Mucosa of descending colon (tissue), 3 donors: ENCODE measurements at regions not wholly inside any gene's neighbourhood (a gene's known extent, or its start where the extent isn't known, plus 50 kb on each side); places are given as distances from the start of the nearest gene placed in this dataset.

ENCODE experiments used
- ATAC-seq: fragments of 200-7000 bp; cut with Tn5 transposase; one replicate; pipeline ENCODE4 v1.9.1; 2020; ENCODE audit warnings: mild to moderate bottlenecking, moderate library complexity
- DNase-seq, 3 donors: peaks; one replicate each; pipeline ENCODE4 v3.0.0-alpha.2; 2020
- H3K36me3 ChIP-seq: fragments of 200-600 bp; one replicate; pipeline ENCODE4 v1.8.0; 2021; ENCODE audit warnings: low read depth, mild to moderate bottlenecking
- H3K4me1 ChIP-seq: fragments of 200-600 bp; one replicate; pipeline ENCODE4 v1.8.0; 2021; ENCODE audit warnings: low read depth, mild to moderate bottlenecking
- H3K4me3 ChIP-seq: fragments of 200-600 bp; one replicate; pipeline ENCODE4 v1.8.0; 2021; ENCODE audit warnings: mild to moderate bottlenecking
- H3K9me3 ChIP-seq: fragments of 200-600 bp; one replicate; pipeline ENCODE4 v1.8.0; 2021; ENCODE audit warnings: mild to moderate bottlenecking
- intact Hi-C, 2 donors: fragments of 100-400 bp; cut with DNase I in 1 of 2; cut with micrococcal nuclease in 1 of 2; formaldehyde crosslinking; loops; one replicate each; pipeline versions ENCODE4 v1.11.0 to v1.11.1; 2022; cut with DNase I, micrococcal nuclease
- TF ChIP-seq, protein P1 (sequence below): fragments of 200-600 bp; IDR thresholded peaks from one replicate; pipeline ENCODE4 v1.8.0; 2022; ENCODE audit warnings: antibody characterized with exemption, mild to moderate bottlenecking
- donor health status: DM: no; HTN: no; CAD: no; lungs with moderate emphysema.
- donor health status: DM: no; HTN: no; CAD: no.
- donor health status: DM: no; HTN: yes; CAD: no.

DNA sequence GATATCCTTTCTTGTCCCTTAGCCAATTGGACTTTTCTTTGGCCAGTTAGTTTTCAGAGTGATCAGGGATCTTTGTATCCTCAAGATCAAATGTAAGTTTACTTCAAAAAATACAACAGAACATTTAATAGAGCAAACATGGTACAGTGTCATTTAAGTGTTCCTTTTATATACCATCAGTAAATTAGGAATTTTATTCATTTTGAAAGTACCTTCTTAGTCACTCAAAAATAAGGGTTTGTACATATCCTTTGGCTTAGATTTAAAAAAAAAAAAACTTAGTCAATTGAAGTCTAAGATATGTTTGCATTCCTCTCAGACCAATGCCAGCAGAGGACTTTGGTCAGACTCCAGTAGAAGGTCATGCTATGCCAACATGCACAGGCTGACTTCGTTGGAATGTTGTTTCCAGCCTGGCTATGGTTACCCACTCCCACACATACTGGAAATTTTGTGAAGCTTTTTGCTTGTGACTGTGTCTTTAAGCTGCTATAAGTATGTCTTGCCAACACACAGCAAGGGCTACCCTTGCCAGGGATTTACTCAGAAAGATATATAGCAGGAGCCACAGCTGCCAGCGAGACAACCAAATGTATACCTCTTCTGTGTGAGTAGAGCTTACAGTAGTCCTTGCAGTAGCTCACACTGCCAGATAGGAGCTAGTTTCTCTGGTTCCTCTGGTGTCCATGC lies 81.5 kb upstream of the LRIF1 start:
- DNase-seq (no peak), ATAC-seq (no peak)
- Histone ChIP-seq H3K4me3 (no peak overlapping the region), H3K36me3 (no peaks in the 10 kb centered on the region), H3K4me1 (no peaks in the 10 kb centered on the region), H3K9me3 (no peaks in the 10 kb centered on the region)
- intact Hi-C loops: no loop called here
- TF ChIP-seq, protein P1, sequence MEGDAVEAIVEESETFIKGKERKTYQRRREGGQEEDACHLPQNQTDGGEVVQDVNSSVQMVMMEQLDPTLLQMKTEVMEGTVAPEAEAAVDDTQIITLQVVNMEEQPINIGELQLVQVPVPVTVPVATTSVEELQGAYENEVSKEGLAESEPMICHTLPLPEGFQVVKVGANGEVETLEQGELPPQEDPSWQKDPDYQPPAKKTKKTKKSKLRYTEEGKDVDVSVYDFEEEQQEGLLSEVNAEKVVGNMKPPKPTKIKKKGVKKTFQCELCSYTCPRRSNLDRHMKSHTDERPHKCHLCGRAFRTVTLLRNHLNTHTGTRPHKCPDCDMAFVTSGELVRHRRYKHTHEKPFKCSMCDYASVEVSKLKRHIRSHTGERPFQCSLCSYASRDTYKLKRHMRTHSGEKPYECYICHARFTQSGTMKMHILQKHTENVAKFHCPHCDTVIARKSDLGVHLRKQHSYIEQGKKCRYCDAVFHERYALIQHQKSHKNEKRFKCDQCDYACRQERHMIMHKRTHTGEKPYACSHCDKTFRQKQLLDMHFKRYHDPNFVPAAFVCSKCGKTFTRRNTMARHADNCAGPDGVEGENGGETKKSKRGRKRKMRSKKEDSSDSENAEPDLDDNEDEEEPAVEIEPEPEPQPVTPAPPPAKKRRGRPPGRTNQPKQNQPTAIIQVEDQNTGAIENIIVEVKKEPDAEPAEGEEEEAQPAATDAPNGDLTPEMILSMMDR: no peak

DNA sequence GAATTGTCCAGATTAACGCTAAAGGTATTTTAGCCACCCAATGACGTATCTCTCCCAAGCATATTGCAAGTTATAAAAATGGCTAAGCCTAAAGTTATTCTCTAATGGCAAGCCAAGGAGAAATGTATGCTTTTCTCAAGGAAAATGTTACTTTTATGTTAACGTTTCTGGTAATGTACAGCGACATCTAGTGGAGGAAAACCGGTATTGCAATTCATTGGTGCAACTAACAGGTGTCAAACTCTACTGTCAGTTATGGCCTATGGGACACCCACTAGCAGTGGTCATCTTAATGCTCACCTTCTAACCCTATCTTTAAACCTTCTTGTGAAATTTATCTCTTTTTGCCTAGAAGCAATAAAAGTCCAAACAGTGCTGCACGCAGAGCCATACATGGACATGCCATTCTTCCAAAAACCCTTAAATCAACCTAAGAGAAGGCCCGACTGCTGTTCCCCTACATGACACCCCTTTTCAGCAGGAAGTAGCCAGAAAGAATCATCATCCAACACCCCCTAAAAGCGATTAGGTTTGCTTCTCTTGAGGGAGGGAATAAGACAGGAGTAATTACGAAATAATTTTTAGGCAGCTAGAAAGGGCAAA lies 68.7 kb upstream of the LRIF1 start:
- intact Hi-C loops: no loop called here
- DNase-seq (peak in 1 of 3 donors; percentile 66), ATAC-seq (peak; percentile 54)
- Histone ChIP-seq H3K9me3 (no peaks in the 10 kb centered on the region), H3K36me3 (no peaks in the 10 kb centered on the region), H3K4me3 (no peak overlapping the region), H3K4me1 (no peaks in the 10 kb centered on the region)
- TF ChIP-seq, protein P1: peak; percentile 73

DNA sequence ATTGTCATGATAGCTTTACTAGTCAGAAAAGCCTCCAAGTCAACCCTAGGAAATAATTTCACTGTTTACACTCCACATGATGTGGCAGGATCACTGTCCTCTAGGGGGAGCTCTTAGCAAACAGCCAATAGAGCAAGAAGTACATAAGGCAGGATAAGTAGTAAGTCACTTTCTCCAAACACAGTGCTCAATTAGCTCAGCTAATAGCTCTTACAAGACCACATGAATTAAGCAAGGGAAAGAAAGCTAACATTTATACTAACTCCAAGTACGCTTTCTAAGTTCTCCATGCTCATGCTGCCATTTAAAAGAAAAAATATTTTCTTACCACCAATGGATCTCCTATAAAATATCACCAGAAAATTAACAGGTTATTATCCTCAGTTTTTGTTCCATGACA lies 66.9 kb upstream of the LRIF1 start:
- Histone ChIP-seq H3K4me1 (no peaks in the 10 kb centered on the region), H3K36me3 (no peaks in the 10 kb centered on the region), H3K4me3 (no peak overlapping the region), H3K9me3 (no peaks in the 10 kb centered on the region)
- intact Hi-C loops: no loop called here
- DNase-seq: peak in 1 of 3 donors; percentile 81
- TF ChIP-seq, protein P1: peak; percentile 72
- ATAC-seq: peak; percentile 63

DNA sequence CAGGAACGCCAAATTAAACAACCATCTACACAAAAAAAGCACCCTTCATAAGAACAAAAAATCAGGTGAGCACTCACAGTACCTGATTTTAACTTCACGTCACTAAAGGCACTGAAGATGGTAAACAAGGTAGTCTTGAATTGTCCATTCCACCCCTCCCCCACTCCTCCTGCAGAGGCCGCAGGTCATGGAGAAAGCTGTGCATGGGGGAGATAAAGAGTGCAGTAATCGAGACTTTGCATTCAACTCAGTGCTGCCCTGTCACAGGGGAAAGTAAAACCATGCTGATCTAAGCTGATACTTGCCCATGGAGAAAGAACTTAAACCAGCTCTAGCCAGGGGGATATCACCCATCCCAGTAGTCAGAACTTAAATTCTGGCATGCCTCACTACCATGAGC lies 61.4 kb upstream of the LRIF1 start:
- intact Hi-C loops: no loop called here
- Histone ChIP-seq H3K36me3 (no peaks in the 10 kb centered on the region), H3K4me3 (no peak overlapping the region), H3K9me3 (no peaks in the 10 kb centered on the region), H3K4me1 (no peaks in the 10 kb centered on the region)
- TF ChIP-seq, protein P1: no peak
- DNase-seq (no peak), ATAC-seq (no peak)

DNA sequence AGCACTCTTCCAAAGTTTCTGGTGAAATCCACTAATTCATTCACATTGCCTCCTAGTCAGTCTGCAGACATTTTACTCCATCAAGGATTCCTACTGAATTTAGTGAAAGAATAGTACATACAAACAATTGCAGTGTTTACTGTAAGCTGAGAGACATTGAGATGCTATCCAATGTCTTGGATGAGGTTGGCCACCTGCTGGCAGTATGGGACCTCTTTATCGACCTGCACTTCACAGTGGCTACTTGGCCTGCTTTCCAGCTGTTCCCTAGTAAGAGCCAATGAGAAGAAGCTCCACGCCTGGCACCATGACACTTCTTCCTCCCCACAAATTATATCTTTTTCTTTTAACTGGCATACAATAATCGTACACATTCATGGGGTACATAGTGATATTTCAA lies 51.5 kb upstream of the LRIF1 start:
- DNase-seq (no peak), ATAC-seq (no peak)
- H3K36me3 ChIP-seq: no peaks in the 10 kb centered on the region
- peaks cover 2% of the 10 kb centered on the region for H3K9me3 ChIP-seq
- H3K4me1 ChIP-seq: no peaks in the 10 kb centered on the region
- H3K4me3 ChIP-seq: no peak overlapping the region
- intact Hi-C loops: no loop called here
- TF ChIP-seq, protein P1: no peak
